ENCODE measurements at regions not wholly inside any gene's neighbourhood (a gene's known extent, or its start where the extent isn't known, plus 50 kb on each side); places are given as distances from the start of the nearest gene placed in this dataset.

DNA sequence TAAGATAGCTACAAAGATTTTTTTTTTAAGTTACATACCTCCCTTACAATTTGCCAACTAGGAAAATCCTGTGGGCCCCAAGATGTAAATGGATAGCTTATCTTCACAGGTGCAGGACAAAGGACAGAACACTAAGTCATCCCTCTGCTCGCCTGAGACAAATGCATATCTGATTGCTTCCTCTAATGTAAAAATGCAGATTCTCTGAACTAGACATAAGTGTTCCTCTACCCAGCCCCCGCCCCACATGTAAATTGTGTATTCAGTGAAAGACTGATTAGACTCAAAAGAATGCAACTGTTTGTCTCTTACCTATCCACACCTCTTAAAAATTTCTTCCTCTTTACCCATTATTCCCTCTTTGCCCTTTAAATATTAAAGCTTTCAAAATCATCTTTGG lies 96.5 kb downstream of the CYP26B1 start:
- TF ChIP-seq POLR2AphosphoS5 (IDR thresholded peaks at IDR 0.05; ENCODE audit: borderline replicate concordance, low read depth, low read length), result no peak
- TF ChIP-seq FOXP2 (optimal IDR thresholded peaks at IDR 0.05; ENCODE audit: control extremely low read depth, extremely low read length, insufficient read depth), result no peak
